SK-N-SH (cell line): ENCODE measurements at regions not wholly inside any gene's neighbourhood (a gene's known extent, or its start where the extent isn't known, plus 50 kb on each side); places are given as distances from the start of the nearest gene placed in this dataset.

ENCODE experiments used
- CTCF ChIP-seq: fragments of 200-600 bp; sonication (generic); IDR thresholded peaks from 2 replicates; pipeline ENCODE4 v1.6.1; 2017; ENCODE audit warnings: antibody characterized with exemption, mild to moderate bottlenecking, moderate library complexity
- POLR2AphosphoS5 ChIP-seq: IDR thresholded peaks from 2 replicates; pipeline ENCODE4 v1.6.1; 2012; ENCODE audit warnings: low read depth, low read length
- RFX5 ChIP-seq: IDR thresholded peaks from 2 replicates; pipeline ENCODE4 v1.6.1; 2012; ENCODE audit warnings: mild to moderate bottlenecking, improper control_type of control experiment, low read length
- TF ChIP-seq, protein P1 (sequence below): IDR thresholded peaks from 2 replicates; pipeline ENCODE4 v1.4.0; 2012; ENCODE audit warnings: low read depth
- TF ChIP-seq, protein P2 (sequence below): fragments of 150-350 bp; IDR thresholded peaks from 2 replicates; pipeline ENCODE4 v1.6.1; 2017; ENCODE audit warnings: antibody characterized with exemption, low read length, low read depth, borderline replicate concordance

GRCh38 chr9:2270565-2270964, 255.4 kb downstream of the SMARCA2 start:
- TF ChIP-seq, protein P1, sequence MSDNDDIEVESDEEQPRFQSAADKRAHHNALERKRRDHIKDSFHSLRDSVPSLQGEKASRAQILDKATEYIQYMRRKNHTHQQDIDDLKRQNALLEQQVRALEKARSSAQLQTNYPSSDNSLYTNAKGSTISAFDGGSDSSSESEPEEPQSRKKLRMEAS: no peak
- TF ChIP-seq CTCF (no peak), POLR2AphosphoS5 (no peak), RFX5 (no peak)
- TF ChIP-seq, protein P2, sequence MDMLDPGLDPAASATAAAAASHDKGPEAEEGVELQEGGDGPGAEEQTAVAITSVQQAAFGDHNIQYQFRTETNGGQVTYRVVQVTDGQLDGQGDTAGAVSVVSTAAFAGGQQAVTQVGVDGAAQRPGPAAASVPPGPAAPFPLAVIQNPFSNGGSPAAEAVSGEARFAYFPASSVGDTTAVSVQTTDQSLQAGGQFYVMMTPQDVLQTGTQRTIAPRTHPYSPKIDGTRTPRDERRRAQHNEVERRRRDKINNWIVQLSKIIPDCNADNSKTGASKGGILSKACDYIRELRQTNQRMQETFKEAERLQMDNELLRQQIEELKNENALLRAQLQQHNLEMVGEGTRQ: no peak
